Spleen (tissue), 7 donors: ENCODE measurements at regions not wholly inside any gene's neighbourhood (a gene's known extent, or its start where the extent isn't known, plus 50 kb on each side); places are given as distances from the start of the nearest gene placed in this dataset.

Experiments used
- CTCF ChIP-seq, 11 experiments: fragments of 200-600 bp in 7 of 11; fragments of 450-650 bp in 4 of 11; sonication (generic) in 4 of 11; IDR thresholded peaks in 8 of 11; conservative IDR thresholded peaks in 3 of 11; 1 replicate in 7 of 11; 2 replicates in 4 of 11; pipeline versions ENCODE4 v1.4.0 to v1.8.0; 2016 to 2021; ENCODE audit warnings: antibody characterized with exemption in 11 of 11, inconsistent platforms in 4 of 11, mild to moderate bottlenecking in 1 of 11
- POLR2A ChIP-seq, 3 donors: fragments of 450-650 bp; IDR thresholded peaks; one replicate each; pipeline ENCODE4 v1.5.1; 2017; ENCODE audit warnings: antibody characterized with exemption in 3 of 3, mild to moderate bottlenecking in 1 of 3
- donor health status: DM: no; HTN: no; CAD: no; lungs with moderate emphysema.
- donor health status: DM: no; HTN: no; CAD: no.
- donor health status: DM: no; HTN: no; CAD: no.

- TF ChIP-seq CTCF (IDR thresholded peaks at IDR 0.05 in 8 of 11, conservative IDR thresholded peaks at IDR 0.05 in 3 of 11): no peak
- TF ChIP-seq POLR2A (IDR thresholded peaks at IDR 0.05): no peak
Measured at GRCh38 chr10:8323428-8324054, 269.1 kb downstream of the GATA3 start.
